BJ (cell line): ENCODE measurements at regions not wholly inside any gene's neighbourhood (a gene's known extent, or its start where the extent isn't known, plus 50 kb on each side); places are given as distances from the start of the nearest gene placed in this dataset.
A peak's percentile ranks its signal among the peaks of the same experiment; 100 is the strongest.

Experiments
- CTCF ChIA-PET: fragments of 350-600 bp; formaldehyde crosslinking; extraction: SDS; loops from one replicate; lab custom pipeline; 2021; ENCODE audit warnings: antibody characterized with exemption, inconsistent platforms; lab: Yijun Ruan, JAX
- POLR2A ChIA-PET: fragments of 300-600 bp; sonication (Branson Sonifier 250); formaldehyde crosslinking; extraction: SDS; loops from one replicate; lab custom pipeline; 2021; ENCODE audit warnings: antibody characterized with exemption; lab: Charles Lee
- DNase-seq: peaks from one replicate; pipeline ENCODE4 v3.0.0-alpha.2; 2011; ENCODE audit warnings: low read depth
- H3K27me3 ChIP-seq: 2 replicates; pipeline ENCODE4 v1.6.0; 2011; ENCODE audit warnings: low read length; ENCODE audit not compliant: control insufficient read depth, insufficient read depth
- H3K36me3 ChIP-seq: 2 replicates; pipeline ENCODE4 v1.5.1; 2011; ENCODE audit warnings: low read length; ENCODE audit not compliant: control insufficient read depth, insufficient read depth
- H3K4me3 ChIP-seq: 2 replicates; pipeline ENCODE4 v1.5.1; 2011; ENCODE audit warnings: low read depth, mild to moderate bottlenecking, control low read depth, low read length
- TF ChIP-seq, protein P1 (sequence below): IDR thresholded peaks from 2 replicates; pipeline ENCODE4 v1.5.1; 2011; ENCODE audit warnings: low read depth, mild to moderate bottlenecking, control low read depth, inconsistent platforms, low read length, moderate library complexity; ENCODE audit not compliant: insufficient read depth

DNA sequence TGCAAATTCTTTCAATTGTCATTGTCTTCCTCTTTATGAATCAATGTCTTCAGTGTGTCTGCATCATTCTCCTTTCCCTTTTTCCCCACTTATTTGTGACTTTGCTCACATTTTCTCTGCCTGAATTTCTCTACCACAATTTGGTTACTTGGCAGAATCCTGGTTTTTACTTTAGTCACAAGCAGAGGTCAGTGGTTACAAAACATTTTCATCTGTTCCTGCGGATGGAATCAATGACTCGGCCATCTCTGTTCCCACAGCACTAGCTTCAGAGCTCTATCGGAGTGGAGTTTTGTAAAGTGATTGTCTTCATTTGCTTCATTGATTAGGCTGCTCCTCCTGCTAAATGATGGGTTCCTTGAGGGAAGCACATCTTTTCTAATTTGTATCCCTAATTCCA lies 501.3 kb upstream of the AADAT start:
- POLR2A ChIA-PET, result no interaction called here
- TF ChIP-seq, protein P1, sequence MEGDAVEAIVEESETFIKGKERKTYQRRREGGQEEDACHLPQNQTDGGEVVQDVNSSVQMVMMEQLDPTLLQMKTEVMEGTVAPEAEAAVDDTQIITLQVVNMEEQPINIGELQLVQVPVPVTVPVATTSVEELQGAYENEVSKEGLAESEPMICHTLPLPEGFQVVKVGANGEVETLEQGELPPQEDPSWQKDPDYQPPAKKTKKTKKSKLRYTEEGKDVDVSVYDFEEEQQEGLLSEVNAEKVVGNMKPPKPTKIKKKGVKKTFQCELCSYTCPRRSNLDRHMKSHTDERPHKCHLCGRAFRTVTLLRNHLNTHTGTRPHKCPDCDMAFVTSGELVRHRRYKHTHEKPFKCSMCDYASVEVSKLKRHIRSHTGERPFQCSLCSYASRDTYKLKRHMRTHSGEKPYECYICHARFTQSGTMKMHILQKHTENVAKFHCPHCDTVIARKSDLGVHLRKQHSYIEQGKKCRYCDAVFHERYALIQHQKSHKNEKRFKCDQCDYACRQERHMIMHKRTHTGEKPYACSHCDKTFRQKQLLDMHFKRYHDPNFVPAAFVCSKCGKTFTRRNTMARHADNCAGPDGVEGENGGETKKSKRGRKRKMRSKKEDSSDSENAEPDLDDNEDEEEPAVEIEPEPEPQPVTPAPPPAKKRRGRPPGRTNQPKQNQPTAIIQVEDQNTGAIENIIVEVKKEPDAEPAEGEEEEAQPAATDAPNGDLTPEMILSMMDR, result no peak
- DNase-seq, result no peak
- CTCF ChIA-PET, result no interaction called here
- Histone ChIP-seq H3K36me3 (no peaks in the 10 kb centered on the region), H3K4me3 (no peak overlapping the region), H3K27me3 (no peaks in the 10 kb centered on the region)

DNA sequence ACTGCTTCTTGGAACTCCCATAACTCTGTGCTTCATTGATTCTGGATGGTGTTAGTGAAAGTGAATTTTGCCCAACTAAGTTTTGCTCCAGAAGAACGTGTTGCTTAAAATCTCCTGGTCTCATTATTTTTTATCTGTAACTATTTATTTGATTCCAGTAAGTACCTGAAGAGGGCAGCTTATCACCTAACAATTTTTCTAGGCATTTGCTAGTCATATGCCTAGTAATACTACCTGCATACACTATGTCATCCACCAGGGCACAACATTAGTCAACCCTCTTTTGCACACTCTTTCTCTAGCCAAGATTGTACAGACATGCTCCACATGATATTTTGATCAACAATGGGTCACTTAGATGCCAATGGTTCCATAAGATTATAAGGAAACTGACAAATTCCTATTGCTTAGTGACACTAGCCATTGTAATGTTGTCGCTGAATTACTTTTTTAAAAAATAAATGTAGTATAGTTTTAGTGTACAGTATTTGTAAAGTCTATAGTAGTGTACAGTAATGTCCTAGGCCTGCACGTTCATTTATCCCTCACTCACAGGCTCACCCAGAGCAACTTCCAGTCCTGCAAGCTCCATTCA lies 499.9 kb upstream of the AADAT start:
- H3K27me3 ChIP-seq, result no peaks in the 10 kb centered on the region
- DNase-seq, result no peak
- ChIA-PET POLR2A (no interaction called here), CTCF (no interaction called here)
- no peaks in the 10 kb centered on the region for H3K36me3 ChIP-seq
- no peak overlapping the region for H3K4me3 ChIP-seq
- TF ChIP-seq, protein P1, result 0 out of 2 replicates have a peak, but pooled peaks have one; percentile 6

DNA sequence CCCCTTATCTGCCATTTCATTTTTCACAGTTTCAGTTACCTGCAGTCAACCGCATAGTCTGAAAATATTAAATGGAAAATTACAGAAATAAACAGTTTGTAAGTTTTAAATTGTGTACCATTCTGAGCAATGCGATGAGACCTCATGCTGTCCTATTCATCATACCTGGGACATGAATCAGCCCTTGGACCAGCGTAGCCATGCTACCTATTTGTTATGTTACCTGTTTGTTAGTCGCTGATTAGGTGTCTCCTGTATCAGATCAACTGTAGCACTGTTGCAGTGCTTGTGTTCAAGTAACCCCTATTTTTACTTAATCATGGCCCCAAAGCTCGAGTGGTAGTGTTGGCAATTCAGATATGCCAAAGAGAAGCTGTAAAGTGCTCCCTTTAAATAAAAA lies 492.2 kb upstream of the AADAT start:
- no peak for DNase-seq
- H3K4me3 ChIP-seq, result no peak overlapping the region
- ChIA-PET CTCF (no interaction called here), POLR2A (no interaction called here)
- no peaks in the 10 kb centered on the region for H3K36me3 ChIP-seq
- H3K27me3 ChIP-seq, result no peaks in the 10 kb centered on the region
- TF ChIP-seq, protein P1, result no peak

DNA sequence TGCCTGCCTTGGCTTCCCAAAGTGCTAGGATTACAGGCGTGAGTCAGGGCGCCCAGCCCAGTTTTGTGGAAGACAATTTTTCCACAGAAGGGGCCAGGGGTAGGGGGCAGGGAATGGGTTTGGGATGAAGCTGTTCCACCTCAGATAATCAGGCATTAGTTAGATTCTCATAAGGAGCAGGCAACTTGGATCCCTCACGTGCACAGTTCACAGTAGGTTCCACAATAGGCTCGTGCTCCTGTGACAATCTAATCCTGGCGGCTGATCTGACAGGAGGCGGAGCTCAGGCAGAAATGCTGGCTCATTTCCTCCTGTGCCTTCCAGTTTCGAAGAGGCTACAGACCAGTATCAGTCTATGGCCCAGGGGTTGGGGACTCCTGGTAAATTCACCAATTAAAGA lies 491.6 kb upstream of the AADAT start:
- CTCF ChIA-PET, result interaction anchor here (0.6 kb wide), 1 partner anchor 684 kb away, joined by 3 read pairs; no protein-coding TSS in a partner anchor
- DNase-seq, result no peak
- POLR2A ChIA-PET, result no interaction called here

DNA sequence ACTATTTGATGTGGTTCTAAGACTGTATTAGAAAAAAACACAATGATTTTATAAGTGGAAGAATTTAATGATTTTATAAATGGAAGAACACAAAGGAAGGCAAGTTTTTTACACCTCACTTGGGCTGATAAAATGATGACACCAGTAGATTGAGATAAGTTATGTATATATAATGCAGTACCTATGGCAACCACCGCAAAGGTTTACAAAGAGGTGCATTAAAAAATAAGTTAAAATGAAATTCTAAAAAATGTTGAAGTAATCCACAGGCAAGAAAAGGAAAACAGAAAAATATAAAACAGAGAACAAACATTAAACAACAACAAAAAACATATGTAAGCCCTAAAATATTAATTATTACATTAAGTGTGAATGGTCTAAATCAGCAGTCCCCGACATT lies 490.9 kb upstream of the AADAT start:
- Histone ChIP-seq H3K4me3 (no peak overlapping the region), H3K27me3 (no peaks in the 10 kb centered on the region), H3K36me3 (no peaks in the 10 kb centered on the region)
- TF ChIP-seq, protein P1, result no peak
- no peak for DNase-seq
- CTCF ChIA-PET, result interaction anchor here (0.6 kb wide), 1 partner anchor 685 kb away, joined by 3 read pairs; no protein-coding TSS in a partner anchor
- POLR2A ChIA-PET, result no interaction called here

More for the DNA sequence above, 491.6 kb upstream of the AADAT start:
- Histone ChIP-seq H3K36me3 (no peaks in the 10 kb centered on the region), H3K27me3 (no peaks in the 10 kb centered on the region), H3K4me3 (no peak overlapping the region)
- TF ChIP-seq, protein P1, result no peak
